DMS153 treated with DMSO at 0.1 percent for 48 hours (cell line): ENCODE measurements at regions not wholly inside any gene's neighbourhood (a gene's known extent, or its start where the extent isn't known, plus 50 kb on each side); places are given as distances from the start of the nearest gene placed in this dataset.
"Not testable (repeated sequence)": the region's sequence is repeated elsewhere in the genome, so short reads cannot be mapped to it uniquely, and the experiment has no call there.

Experiments used
- DNase-seq: peaks from one replicate; lab custom pipeline; 2025; ENCODE audit not compliant: unreplicated experiment; lab: John Stamatoyannopoulos, UW

DNA sequence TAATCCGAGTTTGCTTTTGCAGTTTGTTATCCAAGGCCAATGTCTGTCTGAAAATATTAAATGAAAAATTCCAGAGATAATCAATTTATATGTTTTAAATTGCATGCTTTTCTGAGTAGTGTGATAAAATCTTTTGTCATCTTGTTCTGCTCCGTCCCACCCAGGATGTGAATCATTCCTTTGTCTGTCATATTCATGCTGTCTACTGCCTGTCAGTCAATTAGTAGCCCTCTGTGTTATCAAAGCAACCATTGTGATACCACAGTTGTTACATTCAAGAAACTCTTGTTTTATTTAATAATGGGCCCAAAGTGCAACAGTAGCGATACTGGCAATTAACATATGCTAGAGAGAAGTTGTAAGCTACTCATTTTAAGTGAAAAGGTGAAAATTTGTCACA is 819.3 kb downstream of the BRINP3 start:
- no peak for DNase-seq

DNA sequence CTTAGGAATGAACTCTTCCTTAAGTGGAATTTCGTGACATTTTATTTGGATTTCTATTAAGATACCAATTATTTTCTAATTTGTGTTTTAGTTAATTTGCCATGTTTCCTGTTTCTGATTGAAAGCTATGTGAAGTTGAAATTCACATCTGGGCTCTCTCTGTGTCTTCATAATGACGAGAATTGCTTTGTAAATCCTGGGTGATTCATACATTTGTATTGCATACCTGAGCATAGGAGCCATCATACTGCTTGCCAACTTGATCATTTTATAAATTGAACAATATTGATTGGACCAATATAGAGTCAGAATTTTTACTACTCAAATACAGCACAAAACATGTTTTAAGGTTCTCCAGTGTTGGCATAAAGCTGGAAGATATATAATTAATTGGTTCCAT is 817.9 kb downstream of the BRINP3 start:
- DNase-seq = no peak

GRCh38 chr1:189662190-189662589 is 815.5 kb downstream of the BRINP3 start:
- DNase-seq = no peak

DNA sequence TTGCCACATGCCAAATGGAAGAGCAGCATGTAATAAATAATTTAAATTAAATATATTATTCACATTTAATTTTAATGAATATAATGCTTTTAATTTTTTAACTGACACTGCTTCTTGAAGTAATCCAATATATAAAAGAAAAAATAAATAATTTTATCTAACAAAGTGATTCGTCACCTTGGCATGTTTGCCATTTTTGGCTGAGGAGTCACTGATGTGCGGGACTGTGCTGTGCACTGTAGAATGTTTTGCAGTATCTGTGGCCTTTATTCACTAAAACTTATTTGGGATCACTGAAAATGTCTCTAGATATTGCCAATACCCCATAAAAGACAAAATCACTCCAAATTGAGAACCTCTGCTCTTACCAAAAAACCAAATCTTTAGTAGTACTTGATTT is 807.8 kb downstream of the BRINP3 start:
- no peak for DNase-seq

DNA sequence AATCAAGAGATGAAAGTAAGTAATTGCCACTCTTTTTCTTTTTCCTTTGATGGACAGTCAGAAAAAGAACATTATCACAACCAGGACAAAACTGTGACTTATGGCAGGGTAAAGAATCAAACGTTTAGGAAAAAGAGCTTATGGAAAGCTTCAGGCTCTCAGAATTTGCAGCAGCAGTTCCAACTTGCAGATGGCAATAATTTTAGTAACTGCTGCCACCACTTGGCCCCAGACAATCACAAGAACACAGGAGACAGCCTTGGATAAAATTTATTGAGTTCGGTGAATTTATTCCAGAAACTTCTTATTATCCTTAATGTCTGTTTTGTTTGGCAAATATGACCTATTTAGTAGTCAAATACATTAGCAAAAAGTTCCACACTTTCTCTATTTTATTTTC is 804.4 kb downstream of the BRINP3 start:
- DNase-seq = peak; percentile 12

GRCh38 chr1:189675712-189676244 is 801.9 kb downstream of the BRINP3 start:
- DNase-seq = no peak

- no peak for DNase-seq
These were observed 798.9 kb downstream of the BRINP3 start for GRCh38 chr1:189678779-189679178.

GRCh38 chr1:189681252-189681919 is 796.3 kb downstream of the BRINP3 start:
- DNase-seq = no peak

- no peak for DNase-seq
These were observed 795.1 kb downstream of the BRINP3 start for GRCh38 chr1:189682591-189682990.

DNA sequence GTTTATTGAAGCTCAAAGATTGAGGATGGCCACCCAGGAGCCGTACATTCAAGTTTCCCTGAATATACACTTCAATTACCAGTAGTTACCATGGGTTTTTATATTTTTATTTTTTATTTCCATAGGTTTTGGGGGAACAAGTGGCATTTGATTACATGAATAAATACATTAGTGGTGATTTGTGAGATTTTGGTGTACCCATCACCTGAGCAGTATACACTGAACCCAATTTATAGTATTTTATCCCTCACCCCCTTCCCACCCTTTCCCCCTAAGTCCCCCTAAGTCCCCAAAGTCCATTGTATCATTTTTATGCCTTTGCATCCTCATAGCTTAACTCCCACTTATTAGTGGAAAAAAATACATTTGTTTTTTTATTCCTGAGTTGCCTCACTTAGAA is 791.4 kb downstream of the BRINP3 start:
- no peak for DNase-seq

- no peak for DNase-seq
These were observed 784.5 kb downstream of the BRINP3 start for GRCh38 chr1:189693140-189693539.

- DNase-seq = no peak
These were observed 781.4 kb downstream of the BRINP3 start for GRCh38 chr1:189696297-189696696.

DNA sequence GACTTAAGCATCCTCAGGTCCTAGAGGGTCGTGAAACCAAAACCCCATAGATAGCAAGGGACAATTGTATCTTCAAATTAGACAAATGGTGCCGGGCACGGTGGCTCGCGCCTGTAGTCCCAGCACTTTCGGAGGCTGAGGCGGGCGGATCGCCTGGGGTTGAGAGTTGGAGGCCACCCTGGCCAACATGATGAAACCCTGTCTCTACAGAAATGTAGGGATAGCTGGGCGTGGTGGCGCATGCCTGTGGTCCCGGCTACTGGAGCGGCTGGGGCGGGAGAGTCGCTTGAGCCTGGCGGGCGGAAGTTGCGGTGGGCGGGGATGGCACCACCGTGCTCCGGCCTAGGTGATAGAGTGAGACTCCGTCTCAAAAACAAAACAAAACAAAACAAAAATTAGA is 780.6 kb downstream of the BRINP3 start:
- DNase-seq = no peak

- DNase-seq = no peak
These were observed 776.1 kb downstream of the BRINP3 start for GRCh38 chr1:189701606-189702005.

DNA sequence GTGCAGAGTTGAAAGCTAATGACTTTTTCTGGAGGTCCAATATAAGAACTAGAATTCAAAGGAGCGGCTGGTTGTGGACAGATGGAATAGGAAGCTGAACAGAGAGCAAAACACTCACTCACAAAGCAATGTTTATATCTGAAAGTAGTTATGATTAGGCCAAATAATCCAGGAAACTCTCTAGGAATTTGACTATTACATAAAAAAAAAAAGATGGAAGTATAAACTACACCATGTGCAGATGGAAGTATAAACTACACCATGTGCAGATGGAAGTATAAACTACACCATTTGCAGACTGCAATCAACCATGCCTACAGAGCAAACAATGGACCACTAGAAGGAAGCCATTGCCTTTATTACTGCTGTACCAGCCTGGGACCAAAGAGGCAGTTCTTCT is 771.1 kb downstream of the BRINP3 start:
- DNase-seq = no peak

DNA sequence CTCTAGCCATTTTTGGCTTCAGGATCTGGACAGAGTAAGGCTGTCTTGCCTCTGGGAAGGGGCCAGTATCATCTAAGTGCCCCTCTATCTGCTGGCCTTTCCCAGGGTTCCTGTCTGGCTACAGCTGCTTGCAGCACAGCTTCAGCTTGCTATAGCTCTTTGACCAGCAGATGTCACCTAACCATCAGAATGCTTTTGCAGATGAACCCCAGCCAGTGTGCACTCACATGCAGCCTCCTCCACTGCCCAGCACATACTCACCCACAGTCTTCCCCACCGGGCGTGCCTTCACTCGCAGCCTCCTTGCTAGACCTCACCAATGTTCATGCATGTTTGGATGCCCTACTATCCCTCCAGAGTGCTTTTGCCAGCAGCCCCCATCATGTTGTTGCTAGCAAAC is 769.0 kb downstream of the BRINP3 start:
- no peak for DNase-seq

DNA sequence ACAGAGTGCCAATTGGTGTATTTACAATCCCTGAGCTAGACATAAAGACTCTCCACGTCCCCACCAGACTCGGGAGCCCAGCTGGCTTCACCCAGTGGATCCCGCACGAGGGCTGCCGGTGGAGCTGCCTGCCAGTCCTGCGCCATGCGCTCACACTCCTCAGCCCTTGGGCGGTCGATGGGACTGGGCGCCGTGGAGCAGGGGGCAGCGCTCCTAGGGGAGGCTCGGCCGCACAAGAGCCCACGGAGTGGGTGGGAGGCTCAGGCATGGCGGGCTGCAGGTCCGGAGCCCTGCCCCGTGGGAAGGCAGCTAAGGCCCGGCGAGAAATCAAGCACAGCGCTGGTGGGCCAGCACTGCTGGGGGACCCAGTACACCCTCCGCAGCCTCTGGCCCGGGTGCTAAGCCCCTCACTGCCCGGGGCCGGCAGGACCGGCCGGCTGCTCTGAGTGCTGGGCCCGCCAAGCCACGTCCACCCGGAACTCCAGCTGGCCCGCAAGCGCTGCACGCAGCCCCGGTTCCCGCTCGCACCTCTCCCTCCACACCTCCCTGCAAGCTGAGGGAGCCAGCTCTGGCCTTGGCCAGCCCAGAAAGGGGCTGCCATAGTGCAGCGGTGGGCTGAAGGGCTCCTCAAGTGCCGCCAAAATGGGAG is 759.4 kb downstream of the BRINP3 start:
- DNase-seq = not testable (repeated sequence)

DNA sequence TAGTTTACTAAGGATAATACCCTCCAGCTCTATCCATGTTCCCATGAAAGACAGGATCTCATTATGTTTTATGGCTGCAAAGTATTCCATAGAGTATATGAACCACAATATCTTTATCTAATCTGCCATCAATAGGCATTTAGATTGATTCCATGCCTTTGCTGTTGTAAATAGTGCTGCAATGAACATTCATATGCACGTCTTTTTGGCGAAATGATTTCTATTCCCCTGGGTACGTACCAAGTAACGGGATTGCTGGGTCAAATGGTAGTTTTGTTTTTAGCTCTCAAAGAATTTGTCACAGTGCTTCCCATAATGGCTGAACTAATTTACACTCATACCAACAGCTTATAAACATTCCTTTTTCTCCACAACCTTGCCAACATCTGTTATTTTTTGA is 750.9 kb downstream of the BRINP3 start:
- DNase-seq = no peak

- DNase-seq = no peak
These were observed 726.4 kb downstream of the BRINP3 start for GRCh38 chr1:189751311-189751710.

DNA sequence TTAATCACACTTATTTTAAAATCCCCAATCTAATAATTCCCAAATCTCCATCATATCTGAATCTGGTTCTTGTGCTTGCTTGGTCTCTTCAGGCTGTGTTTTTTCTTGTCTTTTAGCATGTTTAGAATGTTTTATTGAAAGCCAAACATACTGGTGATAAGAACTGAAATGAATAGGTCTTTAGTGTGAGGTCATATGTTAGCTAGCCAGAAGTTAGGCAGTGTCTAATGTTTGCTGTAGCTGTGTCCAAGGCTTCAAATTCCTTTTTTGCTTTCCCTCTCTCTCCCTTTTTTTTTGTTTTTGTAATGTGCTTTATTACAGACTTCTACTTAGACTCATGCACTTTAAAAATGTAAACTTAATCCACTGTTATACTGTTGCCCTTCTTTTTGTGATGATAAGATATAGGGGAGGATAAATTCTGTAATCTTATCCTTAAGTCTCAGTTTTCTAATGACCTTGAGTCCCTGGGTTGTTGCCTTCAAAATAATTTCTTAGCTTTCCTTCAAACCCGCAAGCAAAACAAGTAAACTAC is 725.1 kb downstream of the BRINP3 start:
- DNase-seq = no peak

DNA sequence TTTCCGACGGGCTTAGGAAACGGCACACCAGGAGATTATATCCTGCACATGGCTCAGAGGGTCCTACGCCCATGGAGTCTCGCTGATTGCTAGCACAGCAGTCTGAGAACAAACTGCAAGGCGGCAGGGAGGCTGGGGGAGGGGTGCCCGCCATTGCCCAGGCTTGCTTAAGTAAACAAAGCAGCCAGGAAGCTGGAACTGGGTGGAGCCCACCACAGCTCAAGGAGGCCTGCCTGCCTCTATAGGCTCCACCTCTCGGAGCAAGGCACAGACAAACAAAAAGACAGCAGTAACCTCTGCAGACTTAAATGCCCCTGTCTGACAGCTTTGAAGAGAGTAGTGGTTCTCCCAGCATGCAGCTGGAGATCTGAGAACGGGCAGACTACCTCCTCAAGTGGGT is 722.6 kb downstream of the BRINP3 start:
- DNase-seq = not testable (repeated sequence)
